BLaER1 treated with 17β-estradiol and CSF1 and Interleukin-3, amounts not matched to agents 10 nM and 100 nM (cell line): ENCODE measurements at regions not wholly inside any gene's neighbourhood (a gene's known extent, or its start where the extent isn't known, plus 50 kb on each side); places are given as distances from the start of the nearest gene placed in this dataset.

Experiments
- H3K27ac ChIP-seq, 11 experiments: shearing (Covaris generic); formaldehyde crosslinking; 2 replicates each; pipeline ENCODE4 v1.8.1; 2022
- H3K27me3 ChIP-seq, 11 experiments: shearing (Covaris generic); formaldehyde crosslinking; 2 replicates each; pipeline ENCODE4 v1.8.1; 2022
- H3K36me3 ChIP-seq, 11 experiments: shearing (Covaris generic); formaldehyde crosslinking; 2 replicates each; pipeline ENCODE4 v1.8.1; 2022
- H3K4me1 ChIP-seq, 10 experiments: shearing (Covaris generic); formaldehyde crosslinking; 2 replicates each; pipeline ENCODE4 v1.8.1; 2022
- H3K4me2 ChIP-seq, 11 experiments: shearing (Covaris generic); formaldehyde crosslinking; 2 replicates each; pipeline ENCODE4 v1.8.1; 2022
- H3K4me3 ChIP-seq, 10 experiments: shearing (Covaris generic); formaldehyde crosslinking; 2 replicates each; pipeline ENCODE4 v1.8.1; 2022
- H3K9ac ChIP-seq, 11 experiments: shearing (Covaris generic); formaldehyde crosslinking; 2 replicates each; pipeline ENCODE4 v1.8.1; 2022
- H3K9me3 ChIP-seq, 11 experiments: shearing (Covaris generic); formaldehyde crosslinking; replicated peaks in 1 of 11; 2 replicates each; pipeline ENCODE4 v1.8.1; 2022
- H4K20me1 ChIP-seq, 11 experiments: shearing (Covaris generic); formaldehyde crosslinking; 2 replicates each; pipeline ENCODE4 v1.8.1; 2022
- Cebpa-rat ChIP-seq, 11 experiments: shearing (Covaris generic); IDR thresholded peaks; 2 replicates each; pipeline ENCODE4 v1.8.1; 2022

DNA sequence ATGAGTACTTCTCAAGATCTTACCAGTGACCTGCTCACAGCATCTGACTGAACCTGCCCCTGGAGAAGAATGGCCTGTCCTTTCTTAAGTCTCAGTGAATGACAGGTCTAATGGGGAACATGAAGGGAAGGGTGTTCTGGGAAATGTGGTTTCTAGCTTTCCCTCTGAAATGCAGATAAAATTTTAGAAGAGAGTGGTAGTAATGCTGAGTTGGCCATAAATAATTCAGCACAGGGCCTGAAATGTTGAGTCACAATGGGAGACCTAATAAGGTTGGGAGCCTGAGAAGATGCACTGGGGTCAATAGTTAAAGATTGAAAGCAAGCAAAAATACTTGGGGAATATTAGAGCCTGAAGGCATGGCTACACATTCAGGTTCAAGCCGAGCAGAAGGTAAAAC, 214.9 kb upstream of the ARHGAP24 start:
- Histone ChIP-seq H3K9ac (no peak overlapping the region), H3K4me3 (no peak overlapping the region), H3K27me3 (no peaks in the 10 kb centered on the region), H3K4me1 (no peaks in the 10 kb centered on the region), H3K27ac (no peak overlapping the region), H3K36me3 (no peaks in the 10 kb centered on the region), H4K20me1 (no peaks in the 10 kb centered on the region), H3K9me3 (peaks cover 0 to 9% (median 0%) of the 10 kb centered on the region in 11 experiments; a peak in 4 of 22 replicates), H3K4me2 (no peak overlapping the region)
- TF ChIP-seq Cebpa-rat (IDR thresholded peaks at IDR 0.05) = no peak

DNA sequence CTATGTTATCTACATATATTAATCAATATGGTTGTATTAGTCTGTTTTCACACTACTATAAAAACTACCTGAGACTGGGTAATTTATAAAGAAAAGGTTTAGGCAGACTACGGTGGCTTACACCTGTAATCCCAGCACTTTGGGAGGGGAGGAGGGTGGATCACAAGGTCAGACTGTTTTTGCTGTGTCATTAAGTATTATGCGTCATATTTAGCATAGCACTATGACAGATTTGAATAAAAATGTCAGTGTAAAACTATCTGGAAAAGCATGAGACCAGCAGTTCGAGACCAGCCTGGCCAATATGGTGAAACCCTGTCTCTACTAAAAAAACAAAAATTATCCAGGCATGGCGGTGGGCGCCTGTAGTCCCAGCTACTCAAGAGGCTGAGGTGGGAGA, 209.7 kb upstream of the ARHGAP24 start:
- Histone ChIP-seq H3K27ac (no peak overlapping the region), H3K27me3 (no peaks in the 10 kb centered on the region), H4K20me1 (no peaks in the 10 kb centered on the region), H3K9me3 (peaks cover 0 to 9% (median 0%) of the 10 kb centered on the region in 11 experiments; a peak in 4 of 22 replicates), H3K9ac (no peak overlapping the region), H3K36me3 (no peaks in the 10 kb centered on the region), H3K4me2 (no peak overlapping the region), H3K4me1 (no peaks in the 10 kb centered on the region), H3K4me3 (no peak overlapping the region)
- no peak for TF ChIP-seq Cebpa-rat (IDR thresholded peaks at IDR 0.05)

DNA sequence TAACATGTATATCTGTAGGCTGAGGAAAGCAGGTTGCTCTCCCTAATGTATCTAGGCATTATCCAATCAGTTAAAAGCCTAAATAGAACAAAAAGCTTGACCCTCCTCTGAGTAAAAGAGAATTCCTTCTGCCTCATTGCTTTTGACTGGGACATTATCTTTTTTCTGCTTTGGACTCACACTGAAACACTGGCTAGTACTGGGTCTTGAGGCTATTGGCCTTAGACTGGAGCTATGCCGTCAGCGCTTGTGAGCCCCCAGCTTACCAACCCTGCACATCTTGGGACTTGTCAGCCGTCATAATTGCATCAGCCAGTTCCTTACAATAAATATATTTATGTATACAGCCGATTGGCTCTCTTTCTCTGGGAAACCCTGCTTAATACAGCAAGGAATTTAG, 206.8 kb upstream of the ARHGAP24 start:
- H3K36me3 ChIP-seq = no peaks in the 10 kb centered on the region
- H3K27ac ChIP-seq = no peak overlapping the region
- no peak for TF ChIP-seq Cebpa-rat (IDR thresholded peaks at IDR 0.05)
- H3K4me3 ChIP-seq = no peak overlapping the region
- H3K4me1 ChIP-seq = no peaks in the 10 kb centered on the region
- no peak overlapping the region for H3K9ac ChIP-seq
- no peaks in the 10 kb centered on the region for H3K27me3 ChIP-seq
- H3K9me3 ChIP-seq = peaks cover 0 to 4% (median 3%) of the 10 kb centered on the region in 11 experiments; a peak in 19 of 22 replicates
- no peaks in the 10 kb centered on the region for H4K20me1 ChIP-seq
- H3K4me2 ChIP-seq = no peak overlapping the region

DNA sequence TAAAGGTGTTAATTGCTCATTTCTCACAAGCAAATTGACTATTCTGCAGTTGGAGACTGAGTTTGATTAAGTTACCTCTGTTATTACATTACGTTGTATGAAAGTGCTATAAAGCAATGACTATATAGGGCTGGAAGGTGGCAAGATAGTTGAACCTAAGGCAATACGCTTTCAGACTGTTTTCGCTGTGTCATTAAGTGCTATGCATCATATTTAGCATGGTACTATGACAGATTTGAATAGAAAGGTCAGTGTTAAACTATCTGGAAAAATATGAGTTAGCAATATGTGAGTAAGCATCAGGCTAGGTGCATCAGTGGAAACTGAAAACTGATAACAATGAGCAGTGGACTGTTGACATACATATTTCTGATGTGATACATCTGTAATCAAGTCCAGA, 206.0 kb upstream of the ARHGAP24 start:
- Histone ChIP-seq H3K4me1 (no peaks in the 10 kb centered on the region), H3K27ac (no peak overlapping the region)
- TF ChIP-seq Cebpa-rat (IDR thresholded peaks at IDR 0.05) = no peak

DNA sequence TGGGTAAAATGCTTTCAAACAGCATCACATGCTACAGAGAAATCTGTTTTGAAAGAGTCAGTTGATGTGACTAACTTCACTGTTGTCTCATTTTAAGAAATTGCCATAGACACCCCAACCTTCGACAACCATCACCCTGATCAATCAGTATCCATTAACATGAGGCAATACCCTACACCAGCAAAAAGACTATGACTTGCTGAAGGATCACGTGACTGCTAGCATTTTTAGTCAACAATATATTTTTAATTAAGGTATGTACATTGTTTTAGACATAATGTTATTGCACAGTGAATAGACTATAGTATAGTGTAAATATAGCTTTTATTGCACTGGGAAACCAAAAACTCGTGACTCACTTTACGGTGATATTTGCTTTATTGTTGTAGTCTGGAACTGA, 200.0 kb upstream of the ARHGAP24 start:
- Histone ChIP-seq H4K20me1 (no peaks in the 10 kb centered on the region), H3K4me2 (no peak overlapping the region), H3K27ac (no peak overlapping the region), H3K9ac (no peak overlapping the region), H3K4me1 (no peaks in the 10 kb centered on the region), H3K27me3 (no peaks in the 10 kb centered on the region), H3K36me3 (no peaks in the 10 kb centered on the region), H3K9me3 (peaks cover 10 to 16% (median 12%) of the 10 kb centered on the region in 11 experiments; a peak in 21 of 22 replicates), H3K4me3 (no peak overlapping the region)
- TF ChIP-seq Cebpa-rat (IDR thresholded peaks at IDR 0.05) = no peak

More for the DNA sequence above, 206.0 kb upstream of the ARHGAP24 start:
- Histone ChIP-seq H3K4me3 (no peak overlapping the region), H3K9ac (no peak overlapping the region), H4K20me1 (no peaks in the 10 kb centered on the region), H3K4me2 (no peak overlapping the region), H3K36me3 (no peaks in the 10 kb centered on the region), H3K9me3 (peaks cover 7 to 11% (median 10%) of the 10 kb centered on the region in 11 experiments; a peak in 21 of 22 replicates), H3K27me3 (no peaks in the 10 kb centered on the region)

DNA sequence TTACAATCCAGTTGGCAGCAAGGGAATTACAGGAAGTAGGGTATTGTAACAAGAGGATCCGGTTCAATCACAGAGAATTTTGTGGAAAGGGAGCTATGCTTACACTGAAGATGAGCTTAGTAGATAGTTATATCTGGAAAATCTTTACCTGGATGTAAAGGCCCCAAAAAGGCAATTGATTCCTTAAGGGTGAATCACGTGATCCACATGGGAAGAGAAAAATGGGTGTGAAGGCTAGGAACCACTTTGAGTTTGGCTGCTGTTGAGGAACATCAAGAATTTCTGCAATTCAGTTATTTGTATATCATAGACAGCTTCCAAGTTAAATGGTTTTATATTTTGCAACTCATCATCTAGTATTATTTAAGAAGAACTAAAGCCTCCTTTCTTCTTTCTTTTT, 194.0 kb upstream of the ARHGAP24 start:
- Histone ChIP-seq H3K4me2 (no peak overlapping the region), H4K20me1 (no peaks in the 10 kb centered on the region), H3K36me3 (no peaks in the 10 kb centered on the region), H3K27ac (no peak overlapping the region), H3K27me3 (no peaks in the 10 kb centered on the region), H3K4me3 (no peak overlapping the region), H3K9ac (no peak overlapping the region), H3K4me1 (no peaks in the 10 kb centered on the region), H3K9me3 (no peaks in the 10 kb centered on the region)
- no peak for TF ChIP-seq Cebpa-rat (IDR thresholded peaks at IDR 0.05)

DNA sequence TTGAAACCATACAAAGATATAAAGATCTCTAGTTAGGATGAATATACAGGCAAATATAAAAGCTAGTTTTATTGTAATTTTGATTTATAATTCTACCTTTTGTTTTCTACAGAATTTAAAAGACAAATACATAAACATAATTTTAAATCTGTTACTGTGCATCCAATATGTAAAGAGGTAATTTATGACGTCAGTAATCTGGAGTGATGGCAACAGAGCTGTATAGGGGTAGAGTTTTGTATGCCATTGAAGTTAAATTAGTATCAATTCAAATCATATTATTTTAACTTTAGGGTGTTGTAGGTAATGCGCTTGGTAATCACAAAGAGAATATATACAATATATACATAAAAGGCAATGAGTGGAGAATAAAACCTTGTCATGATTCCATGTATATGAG, 183.7 kb upstream of the ARHGAP24 start:
- Histone ChIP-seq H3K27me3 (no peaks in the 10 kb centered on the region), H3K4me3 (no peak overlapping the region), H3K27ac (no peak overlapping the region), H3K36me3 (no peaks in the 10 kb centered on the region), H3K4me1 (no peaks in the 10 kb centered on the region), H3K9ac (no peak overlapping the region), H3K4me2 (no peak overlapping the region), H4K20me1 (no peaks in the 10 kb centered on the region), H3K9me3 (peaks cover 0 to 15% (median 0%) of the 10 kb centered on the region in 11 experiments; a peak in 3 of 22 replicates)
- no peak for TF ChIP-seq Cebpa-rat (IDR thresholded peaks at IDR 0.05)

DNA sequence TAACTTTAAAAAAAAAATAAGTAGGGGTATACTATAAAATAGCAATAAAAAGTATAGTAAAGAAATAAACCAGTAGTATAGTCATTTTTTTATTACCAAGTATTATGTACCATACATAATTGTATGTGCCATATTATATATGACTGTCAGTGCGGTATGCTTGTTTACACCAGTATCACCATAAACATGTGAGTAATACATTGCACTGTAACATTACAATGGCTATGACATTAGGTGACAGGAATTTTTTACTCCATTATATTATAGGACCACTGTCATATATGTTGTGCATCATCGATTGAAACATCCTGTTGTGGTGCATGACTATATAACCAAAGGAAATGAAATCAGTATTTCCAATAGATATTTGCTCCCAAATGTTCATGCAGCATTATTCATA, 176.9 kb upstream of the ARHGAP24 start:
- Histone ChIP-seq H3K36me3 (no peaks in the 10 kb centered on the region), H3K9ac (no peak overlapping the region), H4K20me1 (no peaks in the 10 kb centered on the region), H3K27ac (no peak overlapping the region), H3K4me1 (no peaks in the 10 kb centered on the region), H3K27me3 (no peaks in the 10 kb centered on the region), H3K4me3 (no peak overlapping the region), H3K9me3 (no peaks in the 10 kb centered on the region), H3K4me2 (no peak overlapping the region)
- TF ChIP-seq Cebpa-rat (IDR thresholded peaks at IDR 0.05) = no peak

DNA sequence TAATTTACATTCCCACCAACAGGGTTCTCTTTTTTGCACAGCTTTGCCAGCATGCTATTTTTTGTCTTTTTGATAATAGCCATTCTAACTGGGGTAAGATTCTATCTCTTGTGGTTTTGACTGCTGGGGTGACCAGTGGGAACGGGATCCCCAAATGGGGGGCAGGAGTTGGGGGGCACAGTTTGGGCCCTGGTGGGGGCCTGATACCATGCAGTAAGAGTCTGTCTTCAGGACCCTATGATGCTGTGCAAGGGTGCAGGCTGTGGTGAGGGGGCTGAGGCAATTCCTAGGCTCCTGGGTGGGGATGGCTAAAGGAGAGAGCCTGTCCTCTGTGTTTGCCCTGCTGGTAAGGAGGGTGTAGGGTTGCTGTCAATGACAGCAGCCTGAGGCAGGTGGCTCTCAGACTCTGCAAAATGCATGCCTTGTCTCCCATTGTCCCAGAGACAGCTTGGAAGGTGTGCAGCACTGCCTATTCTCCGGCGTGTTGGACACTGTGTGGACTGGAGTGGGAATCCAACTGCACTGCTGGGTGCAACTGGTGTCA, 172.7 kb upstream of the ARHGAP24 start:
- Histone ChIP-seq H3K27me3 (no peaks in the 10 kb centered on the region), H4K20me1 (no peaks in the 10 kb centered on the region), H3K4me1 (no peaks in the 10 kb centered on the region), H3K36me3 (no peaks in the 10 kb centered on the region), H3K4me3 (no peak overlapping the region), H3K9me3 (no peaks in the 10 kb centered on the region), H3K9ac (no peak overlapping the region), H3K4me2 (no peak overlapping the region), H3K27ac (no peak overlapping the region)
- no peak for TF ChIP-seq Cebpa-rat (IDR thresholded peaks at IDR 0.05)

DNA sequence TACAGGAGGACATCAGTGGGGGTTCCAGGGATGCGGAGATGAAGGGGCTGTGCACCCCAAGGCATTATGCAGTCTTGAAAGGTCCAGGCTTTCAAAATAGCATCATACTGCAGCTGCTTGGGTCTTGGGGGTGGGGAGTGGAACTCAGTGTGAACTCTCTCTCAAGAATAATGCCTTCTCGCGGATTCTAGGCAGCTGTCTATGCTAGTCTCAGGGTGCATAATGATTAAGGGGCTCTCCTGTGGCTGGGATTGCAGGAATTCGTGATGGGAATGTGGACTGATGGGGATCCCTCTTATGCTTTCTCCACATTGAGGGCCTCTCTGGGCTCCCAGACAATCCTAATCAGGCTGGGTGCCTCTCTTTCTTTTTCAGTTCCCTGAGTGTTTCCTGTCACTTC, 172.2 kb upstream of the ARHGAP24 start:
- Histone ChIP-seq H3K9ac (no peak overlapping the region), H3K36me3 (no peaks in the 10 kb centered on the region), H3K4me2 (no peak overlapping the region), H3K27ac (no peak overlapping the region), H4K20me1 (no peaks in the 10 kb centered on the region), H3K4me3 (no peak overlapping the region), H3K4me1 (no peaks in the 10 kb centered on the region), H3K27me3 (no peaks in the 10 kb centered on the region), H3K9me3 (no peaks in the 10 kb centered on the region)
- TF ChIP-seq Cebpa-rat (IDR thresholded peaks at IDR 0.05) = no peak
